ENCODE measurements at regions not wholly inside any gene's neighbourhood (a gene's known extent, or its start where the extent isn't known, plus 50 kb on each side); places are given as distances from the start of the nearest gene placed in this dataset.

DNA sequence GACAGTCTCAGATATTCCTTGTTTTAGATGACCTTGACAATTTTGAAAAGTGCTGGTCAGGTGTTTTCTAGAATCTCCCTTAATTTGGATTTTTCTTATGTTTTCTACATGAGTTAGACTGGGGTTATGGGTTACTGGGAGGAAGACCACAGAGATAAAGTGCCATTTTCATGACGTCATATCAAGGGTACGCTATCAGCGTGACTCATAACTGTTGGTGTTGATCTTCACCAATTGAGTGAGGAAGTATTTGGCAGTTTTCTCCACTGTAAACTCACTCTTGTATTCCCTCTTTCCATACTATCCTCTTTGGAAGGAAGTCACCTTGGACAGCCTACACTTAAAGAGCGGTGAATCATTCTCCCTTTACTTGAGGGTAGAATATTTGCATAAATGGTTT lies 56.9 kb downstream of the MAGEC1 start:
- TF ChIP-seq, protein P1, sequence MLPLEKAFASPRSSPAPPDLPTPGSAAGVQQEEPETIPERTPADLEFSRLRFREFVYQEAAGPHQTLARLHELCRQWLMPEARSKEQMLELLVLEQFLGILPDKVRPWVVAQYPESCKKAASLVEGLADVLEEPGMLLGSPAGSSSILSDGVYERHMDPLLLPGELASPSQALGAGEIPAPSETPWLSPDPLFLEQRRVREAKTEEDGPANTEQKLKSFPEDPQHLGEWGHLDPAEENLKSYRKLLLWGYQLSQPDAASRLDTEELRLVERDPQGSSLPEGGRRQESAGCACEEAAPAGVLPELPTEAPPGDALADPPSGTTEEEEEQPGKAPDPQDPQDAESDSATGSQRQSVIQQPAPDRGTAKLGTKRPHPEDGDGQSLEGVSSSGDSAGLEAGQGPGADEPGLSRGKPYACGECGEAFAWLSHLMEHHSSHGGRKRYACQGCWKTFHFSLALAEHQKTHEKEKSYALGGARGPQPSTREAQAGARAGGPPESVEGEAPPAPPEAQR (CRISPR knock-in tag; IDR thresholded peaks at IDR 0.05): no peak
- TF ChIP-seq, protein P2, sequence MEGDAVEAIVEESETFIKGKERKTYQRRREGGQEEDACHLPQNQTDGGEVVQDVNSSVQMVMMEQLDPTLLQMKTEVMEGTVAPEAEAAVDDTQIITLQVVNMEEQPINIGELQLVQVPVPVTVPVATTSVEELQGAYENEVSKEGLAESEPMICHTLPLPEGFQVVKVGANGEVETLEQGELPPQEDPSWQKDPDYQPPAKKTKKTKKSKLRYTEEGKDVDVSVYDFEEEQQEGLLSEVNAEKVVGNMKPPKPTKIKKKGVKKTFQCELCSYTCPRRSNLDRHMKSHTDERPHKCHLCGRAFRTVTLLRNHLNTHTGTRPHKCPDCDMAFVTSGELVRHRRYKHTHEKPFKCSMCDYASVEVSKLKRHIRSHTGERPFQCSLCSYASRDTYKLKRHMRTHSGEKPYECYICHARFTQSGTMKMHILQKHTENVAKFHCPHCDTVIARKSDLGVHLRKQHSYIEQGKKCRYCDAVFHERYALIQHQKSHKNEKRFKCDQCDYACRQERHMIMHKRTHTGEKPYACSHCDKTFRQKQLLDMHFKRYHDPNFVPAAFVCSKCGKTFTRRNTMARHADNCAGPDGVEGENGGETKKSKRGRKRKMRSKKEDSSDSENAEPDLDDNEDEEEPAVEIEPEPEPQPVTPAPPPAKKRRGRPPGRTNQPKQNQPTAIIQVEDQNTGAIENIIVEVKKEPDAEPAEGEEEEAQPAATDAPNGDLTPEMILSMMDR (IDR thresholded peaks at IDR 0.05): no peak
- TF ChIP-seq, protein P3, sequence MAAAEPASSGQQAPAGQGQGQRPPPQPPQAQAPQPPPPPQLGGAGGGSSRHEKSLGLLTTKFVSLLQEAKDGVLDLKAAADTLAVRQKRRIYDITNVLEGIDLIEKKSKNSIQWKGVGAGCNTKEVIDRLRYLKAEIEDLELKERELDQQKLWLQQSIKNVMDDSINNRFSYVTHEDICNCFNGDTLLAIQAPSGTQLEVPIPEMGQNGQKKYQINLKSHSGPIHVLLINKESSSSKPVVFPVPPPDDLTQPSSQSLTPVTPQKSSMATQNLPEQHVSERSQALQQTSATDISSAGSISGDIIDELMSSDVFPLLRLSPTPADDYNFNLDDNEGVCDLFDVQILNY (CRISPR knock-in tag; IDR thresholded peaks at IDR 0.05): no peak
- TF ChIP-seq TCF7 (CRISPR knock-in tag; IDR thresholded peaks at IDR 0.05; ENCODE audit: low read depth) (no peak), TEAD4 (CRISPR knock-in tag; IDR thresholded peaks at IDR 0.05) (no peak), RELA (CRISPR knock-in tag; IDR thresholded peaks at IDR 0.05; ENCODE audit: borderline replicate concordance) (no peak), IRF2 (CRISPR knock-in tag; IDR thresholded peaks at IDR 0.05; ENCODE audit: borderline replicate concordance, low read depth) (no peak), ZNF232 (CRISPR knock-in tag; IDR thresholded peaks at IDR 0.05) (no peak), ETV6 (CRISPR knock-in tag; IDR thresholded peaks at IDR 0.05) (no peak), EMX1 (CRISPR knock-in tag; IDR thresholded peaks at IDR 0.05) (no peak)
- TF ChIP-seq, protein P4, sequence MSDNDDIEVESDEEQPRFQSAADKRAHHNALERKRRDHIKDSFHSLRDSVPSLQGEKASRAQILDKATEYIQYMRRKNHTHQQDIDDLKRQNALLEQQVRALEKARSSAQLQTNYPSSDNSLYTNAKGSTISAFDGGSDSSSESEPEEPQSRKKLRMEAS (CRISPR knock-in tag; IDR thresholded peaks at IDR 0.05): no peak
- TF ChIP-seq, protein P5, sequence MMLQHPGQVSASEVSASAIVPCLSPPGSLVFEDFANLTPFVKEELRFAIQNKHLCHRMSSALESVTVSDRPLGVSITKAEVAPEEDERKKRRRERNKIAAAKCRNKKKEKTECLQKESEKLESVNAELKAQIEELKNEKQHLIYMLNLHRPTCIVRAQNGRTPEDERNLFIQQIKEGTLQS (CRISPR knock-in tag; conservative IDR thresholded peaks at IDR 0.05): no peak
- TF ChIP-seq, protein P6, sequence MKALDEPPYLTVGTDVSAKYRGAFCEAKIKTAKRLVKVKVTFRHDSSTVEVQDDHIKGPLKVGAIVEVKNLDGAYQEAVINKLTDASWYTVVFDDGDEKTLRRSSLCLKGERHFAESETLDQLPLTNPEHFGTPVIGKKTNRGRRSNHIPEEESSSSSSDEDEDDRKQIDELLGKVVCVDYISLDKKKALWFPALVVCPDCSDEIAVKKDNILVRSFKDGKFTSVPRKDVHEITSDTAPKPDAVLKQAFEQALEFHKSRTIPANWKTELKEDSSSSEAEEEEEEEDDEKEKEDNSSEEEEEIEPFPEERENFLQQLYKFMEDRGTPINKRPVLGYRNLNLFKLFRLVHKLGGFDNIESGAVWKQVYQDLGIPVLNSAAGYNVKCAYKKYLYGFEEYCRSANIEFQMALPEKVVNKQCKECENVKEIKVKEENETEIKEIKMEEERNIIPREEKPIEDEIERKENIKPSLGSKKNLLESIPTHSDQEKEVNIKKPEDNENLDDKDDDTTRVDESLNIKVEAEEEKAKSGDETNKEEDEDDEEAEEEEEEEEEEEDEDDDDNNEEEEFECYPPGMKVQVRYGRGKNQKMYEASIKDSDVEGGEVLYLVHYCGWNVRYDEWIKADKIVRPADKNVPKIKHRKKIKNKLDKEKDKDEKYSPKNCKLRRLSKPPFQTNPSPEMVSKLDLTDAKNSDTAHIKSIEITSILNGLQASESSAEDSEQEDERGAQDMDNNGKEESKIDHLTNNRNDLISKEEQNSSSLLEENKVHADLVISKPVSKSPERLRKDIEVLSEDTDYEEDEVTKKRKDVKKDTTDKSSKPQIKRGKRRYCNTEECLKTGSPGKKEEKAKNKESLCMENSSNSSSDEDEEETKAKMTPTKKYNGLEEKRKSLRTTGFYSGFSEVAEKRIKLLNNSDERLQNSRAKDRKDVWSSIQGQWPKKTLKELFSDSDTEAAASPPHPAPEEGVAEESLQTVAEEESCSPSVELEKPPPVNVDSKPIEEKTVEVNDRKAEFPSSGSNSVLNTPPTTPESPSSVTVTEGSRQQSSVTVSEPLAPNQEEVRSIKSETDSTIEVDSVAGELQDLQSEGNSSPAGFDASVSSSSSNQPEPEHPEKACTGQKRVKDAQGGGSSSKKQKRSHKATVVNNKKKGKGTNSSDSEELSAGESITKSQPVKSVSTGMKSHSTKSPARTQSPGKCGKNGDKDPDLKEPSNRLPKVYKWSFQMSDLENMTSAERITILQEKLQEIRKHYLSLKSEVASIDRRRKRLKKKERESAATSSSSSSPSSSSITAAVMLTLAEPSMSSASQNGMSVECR (CRISPR knock-in tag; IDR thresholded peaks at IDR 0.05; ENCODE audit: borderline replicate concordance): no peak
